ENCODE measurements at regions not wholly inside any gene's neighbourhood (a gene's known extent, or its start where the extent isn't known, plus 50 kb on each side); places are given as distances from the start of the nearest gene placed in this dataset.

GRCh38 chr12:70096759-70097410, 146.3 kb upstream of the CNOT2 start:
- TF ChIP-seq, protein P1, sequence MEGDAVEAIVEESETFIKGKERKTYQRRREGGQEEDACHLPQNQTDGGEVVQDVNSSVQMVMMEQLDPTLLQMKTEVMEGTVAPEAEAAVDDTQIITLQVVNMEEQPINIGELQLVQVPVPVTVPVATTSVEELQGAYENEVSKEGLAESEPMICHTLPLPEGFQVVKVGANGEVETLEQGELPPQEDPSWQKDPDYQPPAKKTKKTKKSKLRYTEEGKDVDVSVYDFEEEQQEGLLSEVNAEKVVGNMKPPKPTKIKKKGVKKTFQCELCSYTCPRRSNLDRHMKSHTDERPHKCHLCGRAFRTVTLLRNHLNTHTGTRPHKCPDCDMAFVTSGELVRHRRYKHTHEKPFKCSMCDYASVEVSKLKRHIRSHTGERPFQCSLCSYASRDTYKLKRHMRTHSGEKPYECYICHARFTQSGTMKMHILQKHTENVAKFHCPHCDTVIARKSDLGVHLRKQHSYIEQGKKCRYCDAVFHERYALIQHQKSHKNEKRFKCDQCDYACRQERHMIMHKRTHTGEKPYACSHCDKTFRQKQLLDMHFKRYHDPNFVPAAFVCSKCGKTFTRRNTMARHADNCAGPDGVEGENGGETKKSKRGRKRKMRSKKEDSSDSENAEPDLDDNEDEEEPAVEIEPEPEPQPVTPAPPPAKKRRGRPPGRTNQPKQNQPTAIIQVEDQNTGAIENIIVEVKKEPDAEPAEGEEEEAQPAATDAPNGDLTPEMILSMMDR (conservative IDR thresholded peaks at IDR 0.05), result no peak
- Mint-ChIP-seq H3K27me3 (ENCODE audit: low read depth) (no peaks in the 10 kb centered on the region), H3K36me3 (ENCODE audit: low read depth) (no peaks in the 10 kb centered on the region), H3K4me3 (no peak overlapping the region), H3K27ac (ENCODE audit: unreplicated experiment) (no peak overlapping the region), H3K4me1 (no peaks in the 10 kb centered on the region), H3K9me3 (no peaks in the 10 kb centered on the region)
- DNase-seq (ENCODE audit: low read depth, low spot score), result no peak

GRCh38 chr12:70101064-70101463, 142.2 kb upstream of the CNOT2 start:
- H3K4me3 Mint-ChIP-seq, result no peak overlapping the region
- H3K27me3 Mint-ChIP-seq (ENCODE audit: low read depth), result no peaks in the 10 kb centered on the region
- H3K36me3 Mint-ChIP-seq (ENCODE audit: low read depth), result no peaks in the 10 kb centered on the region
- H3K4me1 Mint-ChIP-seq, result no peaks in the 10 kb centered on the region
- no peak overlapping the region for H3K27ac Mint-ChIP-seq (ENCODE audit: unreplicated experiment)
- no peaks in the 10 kb centered on the region for H3K9me3 Mint-ChIP-seq
- TF ChIP-seq, protein P1 (conservative IDR thresholded peaks at IDR 0.05), result no peak
- DNase-seq (ENCODE audit: low read depth, low spot score), result no peak

GRCh38 chr12:70106347-70106746, 136.9 kb upstream of the CNOT2 start:
- Mint-ChIP-seq H3K36me3 (ENCODE audit: low read depth) (peaks cover 8% of the 10 kb centered on the region), H3K27me3 (ENCODE audit: low read depth) (no peaks in the 10 kb centered on the region), H3K9me3 (peaks cover 5% of the 10 kb centered on the region), H3K4me3 (no peak overlapping the region), H3K4me1 (no peaks in the 10 kb centered on the region), H3K27ac (ENCODE audit: unreplicated experiment) (no peak overlapping the region)
- TF ChIP-seq, protein P1 (conservative IDR thresholded peaks at IDR 0.05), result no peak
- DNase-seq (ENCODE audit: low read depth, low spot score), result no peak

GRCh38 chr12:70110085-70110484, 133.1 kb upstream of the CNOT2 start:
- Mint-ChIP-seq H3K9me3 (peaks cover 23% of the 10 kb centered on the region), H3K27ac (ENCODE audit: unreplicated experiment) (no peak overlapping the region), H3K4me3 (no peak overlapping the region), H3K36me3 (ENCODE audit: low read depth) (peaks cover 11% of the 10 kb centered on the region), H3K27me3 (ENCODE audit: low read depth) (no peaks in the 10 kb centered on the region), H3K4me1 (no peaks in the 10 kb centered on the region)
- TF ChIP-seq, protein P1 (conservative IDR thresholded peaks at IDR 0.05), result no peak
- no peak for DNase-seq (ENCODE audit: low read depth, low spot score)

DNA sequence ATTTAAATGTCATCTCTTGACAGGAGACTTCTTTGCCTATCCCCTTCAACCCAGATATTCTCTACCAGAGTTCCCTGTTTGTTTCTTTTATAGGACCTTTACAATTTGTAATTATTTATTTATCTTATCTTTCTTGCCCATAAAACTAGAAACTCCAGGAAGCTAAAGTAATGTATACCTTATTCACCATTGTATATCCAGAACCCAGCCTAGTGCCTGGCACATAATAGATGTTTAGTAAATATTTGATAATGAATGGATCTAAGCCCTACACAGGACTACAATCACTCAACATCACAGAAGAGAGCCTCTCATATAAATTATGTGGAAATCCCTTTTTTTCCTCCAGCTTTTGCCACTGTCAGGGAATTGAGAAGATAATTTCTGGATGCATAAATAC, 125.6 kb upstream of the CNOT2 start:
- Mint-ChIP-seq H3K27me3 (ENCODE audit: low read depth) (no peaks in the 10 kb centered on the region), H3K27ac (ENCODE audit: unreplicated experiment) (no peak overlapping the region), H3K36me3 (ENCODE audit: low read depth) (peaks cover under 1% of the 10 kb centered on the region), H3K9me3 (peaks cover 13% of the 10 kb centered on the region), H3K4me1 (no peaks in the 10 kb centered on the region), H3K4me3 (no peak overlapping the region)
- TF ChIP-seq, protein P1 (conservative IDR thresholded peaks at IDR 0.05), result no peak
- DNase-seq (ENCODE audit: low read depth, low spot score), result no peak
